Aorta (tissue), 5 donors: ENCODE measurements at regions not wholly inside any gene's neighbourhood (a gene's known extent, or its start where the extent isn't known, plus 50 kb on each side); places are given as distances from the start of the nearest gene placed in this dataset.

ENCODE experiments used
- ATAC-seq: fragments of 200-7000 bp; cut with Tn5 transposase; one replicate; pipeline ENCODE4 v1.9.1; 2022; ENCODE audit warnings: moderate library complexity; ENCODE audit not compliant: low FRiP score
- DNase-seq, 2 donors: peaks; one replicate each; pipeline ENCODE4 v3.0.0-alpha.2; 2020
- H3K27ac ChIP-seq, 2 donors: one replicate each; pipeline ENCODE4 v1.5.1; 2013; ENCODE audit warnings: low read length in 2 of 2, mild to moderate bottlenecking in 2 of 2, moderate library complexity in 2 of 2, control low read depth in 1 of 2, inconsistent platforms in 1 of 2, low read depth in 1 of 2
- H3K27me3 ChIP-seq, 2 donors: one replicate each; pipeline ENCODE4 v1.6.1; 2013; ENCODE audit warnings: control low read depth in 1 of 2, low read length in 1 of 2, mild to moderate bottlenecking in 1 of 2, moderate library complexity in 1 of 2; ENCODE audit not compliant: insufficient read depth in 2 of 2, control insufficient read depth in 1 of 2
- H3K36me3 ChIP-seq, 2 donors: one replicate each; pipeline ENCODE4 v1.6.1; 2013; ENCODE audit warnings: control low read depth in 1 of 2, low read length in 1 of 2, mild to moderate bottlenecking in 1 of 2; ENCODE audit not compliant: insufficient read depth in 2 of 2, control insufficient read depth in 1 of 2
- H3K4me1 ChIP-seq, 2 donors: one replicate each; pipeline ENCODE4 v1.6.1; 2013; ENCODE audit warnings: low read length in 2 of 2, control low read depth in 1 of 2, mild to moderate bottlenecking in 1 of 2, moderate library complexity in 1 of 2; ENCODE audit not compliant: insufficient read depth in 2 of 2, control insufficient read depth in 1 of 2
- H3K4me3 ChIP-seq, 2 donors: one replicate each; pipeline ENCODE4 v1.5.1; 2013; ENCODE audit warnings: low read length in 2 of 2, control low read depth in 1 of 2, mild to moderate bottlenecking in 1 of 2
- H3K9me3 ChIP-seq: one replicate; pipeline ENCODE4 v1.6.1; 2013; ENCODE audit warnings: mild to moderate bottlenecking, low read length; ENCODE audit not compliant: control insufficient read depth
- WGBS, 2 donors: extraction: QIAGEN DNeasy Blood & Tissue Kit; methylation state at CpG; one replicate each; pipeline ENCODE4 v1.1.7; 2013; 5-methylcytosine and 5-hydroxymethylcytosine counted together
- intact Hi-C, 2 donors: fragments of 100-400 bp; cut with DNase I; formaldehyde crosslinking; loops; one replicate each; pipeline versions ENCODE4 v1.14.2 to v1.15.0; 2022
- donor health status: healthy with polysubstance abuse.
- donor health status: Bipolar disorder and iron deficiency.
- donor health status: DM: no; HTN: no; CAD: no.
- donor health status: DM: no; HTN: no; CAD: no.
- donor health status: DM: yes; HTN: yes; CAD: no.

DNA sequence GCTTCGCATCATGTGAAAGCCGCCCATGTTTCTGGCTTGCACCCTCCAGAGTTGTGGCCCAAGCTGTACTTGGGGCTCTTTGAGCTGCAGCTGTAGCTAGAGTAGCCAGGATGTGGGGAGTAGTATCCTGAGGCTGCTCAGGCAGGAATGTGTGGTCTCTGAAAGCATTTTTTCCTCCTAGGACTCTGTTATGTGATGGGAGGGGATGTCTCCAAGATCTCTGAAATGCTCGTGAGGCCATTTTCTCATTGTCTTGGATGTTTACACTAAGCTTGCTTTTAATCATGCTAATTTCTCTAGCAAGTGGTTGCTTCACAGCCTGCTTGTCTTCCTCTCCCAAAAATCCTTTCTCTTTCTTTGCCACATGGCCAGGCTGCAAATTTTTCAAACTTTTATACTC is 687.6 kb downstream of the DCDC2C start:
- Histone ChIP-seq H3K4me3 (no peak overlapping the region), H3K27ac (no peak overlapping the region), H3K9me3 (peaks cover 6% of the 10 kb centered on the region), H3K27me3 (no peaks in the 10 kb centered on the region), H3K36me3 (no peaks in the 10 kb centered on the region), H3K4me1 (no peaks in the 10 kb centered on the region)
- DNase-seq (no peak), ATAC-seq (no peak)
- intact Hi-C loops, result no loop called here
- WGBS, 2 donors, result 80 to 82% methylated on average over 3 of the region's 3 CpGs

DNA sequence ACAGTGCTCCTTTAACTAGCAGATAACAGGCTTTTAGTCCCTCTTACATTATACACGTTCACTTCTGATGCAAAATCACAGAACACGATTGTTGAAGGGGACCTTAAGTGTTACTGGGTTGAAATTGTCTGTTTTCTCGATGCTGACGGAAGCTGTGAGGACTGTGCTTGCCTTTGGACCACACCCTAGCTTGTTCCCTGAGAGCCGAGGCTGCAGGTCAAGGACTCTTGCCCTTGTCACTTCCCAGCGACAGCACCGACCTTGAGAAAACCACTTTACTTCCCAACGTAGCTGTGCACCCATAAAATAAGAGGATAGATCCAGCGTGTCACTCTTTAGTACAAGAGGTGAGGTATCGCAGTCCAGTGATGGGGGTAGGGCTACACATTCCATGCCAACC is 701.0 kb downstream of the DCDC2C start:
- no peaks in the 10 kb centered on the region for H3K36me3 ChIP-seq
- no peak overlapping the region for H3K27ac ChIP-seq
- no peaks in the 10 kb centered on the region for H3K27me3 ChIP-seq
- intact Hi-C loops, result no loop called here
- no peak overlapping the region for H3K4me3 ChIP-seq
- 62 to 70% methylated on average over 10 of the region's 10 CpGs for WGBS, 2 donors
- DNase-seq, result no peak
- ATAC-seq, result no peak
- no peaks in the 10 kb centered on the region for H3K4me1 ChIP-seq
- H3K9me3 ChIP-seq, result peaks cover 6% of the 10 kb centered on the region

DNA sequence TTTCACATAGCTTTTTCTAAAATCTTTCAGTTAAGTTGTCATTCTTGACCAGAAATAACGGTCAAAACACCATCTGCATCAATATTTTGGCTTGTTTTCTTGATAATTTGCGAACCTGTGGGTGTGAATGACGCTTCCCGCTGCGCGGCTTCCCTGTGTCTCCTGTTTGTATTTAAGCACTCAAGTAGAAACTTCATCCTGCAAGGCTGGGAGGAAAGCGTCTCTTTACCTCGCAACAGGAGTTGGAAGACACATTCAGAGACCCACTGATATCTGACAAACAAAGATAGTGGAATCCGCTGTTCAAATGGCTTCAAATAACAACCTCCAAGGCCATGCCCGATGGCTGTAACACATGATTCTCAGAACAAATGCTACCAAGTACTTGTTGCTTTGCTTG is 704.9 kb downstream of the DCDC2C start:
- WGBS, 2 donors, result 59 to 68% methylated on average over 10 of the region's 10 CpGs
- Histone ChIP-seq H3K4me3 (no peak overlapping the region), H3K9me3 (peaks cover 5% of the 10 kb centered on the region), H3K27ac (no peak overlapping the region), H3K4me1 (no peaks in the 10 kb centered on the region), H3K27me3 (no peaks in the 10 kb centered on the region), H3K36me3 (no peaks in the 10 kb centered on the region)
- DNase-seq, result no peak
- intact Hi-C loops, result no loop called here
- no peak for ATAC-seq

DNA sequence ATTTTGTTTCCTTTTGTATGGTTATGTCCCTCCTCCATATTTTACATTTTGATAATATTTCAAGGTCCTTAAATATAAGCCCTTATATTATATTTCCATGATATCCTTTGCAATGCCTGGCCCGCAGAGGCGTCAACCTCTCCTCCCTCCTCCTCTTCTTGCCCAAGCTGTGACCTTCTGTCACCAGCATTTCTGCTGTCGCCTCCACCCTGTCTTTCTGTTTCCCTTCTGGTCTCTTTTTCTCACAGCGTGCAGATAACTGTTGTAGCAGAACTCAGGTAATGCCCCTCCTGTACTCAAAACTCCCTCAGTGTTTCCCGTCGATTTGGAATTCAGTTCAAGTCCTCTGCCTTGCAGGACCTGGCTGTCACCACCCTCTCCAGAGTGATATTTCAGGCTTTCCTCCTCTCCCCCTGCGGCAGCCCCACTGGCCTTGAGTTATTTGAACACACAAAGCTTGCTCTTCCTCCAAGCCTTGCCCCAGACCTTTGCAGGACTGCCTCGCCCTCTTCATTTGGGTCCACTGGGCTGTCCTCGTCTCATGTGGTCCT is 709.3 kb downstream of the DCDC2C start:
- ATAC-seq, result no peak
- DNase-seq, result no peak
- no peaks in the 10 kb centered on the region for H3K4me1 ChIP-seq
- peaks cover 3% of the 10 kb centered on the region for H3K9me3 ChIP-seq
- intact Hi-C loops, result no loop called here
- no peak overlapping the region for H3K4me3 ChIP-seq
- H3K27ac ChIP-seq, result no peak overlapping the region
- H3K27me3 ChIP-seq, result no peaks in the 10 kb centered on the region
- 53 to 69% methylated on average over 9 of the region's 9 CpGs for WGBS, 2 donors
- H3K36me3 ChIP-seq, result no peaks in the 10 kb centered on the region

DNA sequence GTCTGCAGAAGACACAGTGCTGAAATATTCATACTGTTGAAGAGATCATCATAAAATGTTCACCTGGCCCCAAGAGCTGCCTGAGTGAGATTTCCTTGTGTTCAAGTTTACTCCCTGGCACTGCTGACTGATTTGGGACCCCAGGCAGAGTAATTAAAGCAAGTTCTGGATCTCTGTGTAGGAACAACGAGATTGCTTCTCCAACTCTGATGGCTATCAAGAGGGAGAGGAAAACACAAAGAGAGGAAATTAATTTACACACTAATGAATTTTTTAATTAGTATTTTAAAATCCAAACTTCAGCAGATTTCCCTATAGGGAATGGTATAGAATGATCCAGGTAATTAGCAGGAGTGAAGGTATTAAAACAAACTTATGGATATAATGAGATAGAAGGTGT is 711.8 kb downstream of the DCDC2C start:
- WGBS, 2 donors, result 64 to 71% methylated on average over 1 of the region's 1 CpG
- no peak overlapping the region for H3K27ac ChIP-seq
- no peak for DNase-seq
- no peak overlapping the region for H3K4me3 ChIP-seq
- H3K9me3 ChIP-seq, result peaks cover 3% of the 10 kb centered on the region
- no peaks in the 10 kb centered on the region for H3K27me3 ChIP-seq
- H3K36me3 ChIP-seq, result no peaks in the 10 kb centered on the region
- no peaks in the 10 kb centered on the region for H3K4me1 ChIP-seq
- ATAC-seq, result no peak
- intact Hi-C loops, result no loop called here

DNA sequence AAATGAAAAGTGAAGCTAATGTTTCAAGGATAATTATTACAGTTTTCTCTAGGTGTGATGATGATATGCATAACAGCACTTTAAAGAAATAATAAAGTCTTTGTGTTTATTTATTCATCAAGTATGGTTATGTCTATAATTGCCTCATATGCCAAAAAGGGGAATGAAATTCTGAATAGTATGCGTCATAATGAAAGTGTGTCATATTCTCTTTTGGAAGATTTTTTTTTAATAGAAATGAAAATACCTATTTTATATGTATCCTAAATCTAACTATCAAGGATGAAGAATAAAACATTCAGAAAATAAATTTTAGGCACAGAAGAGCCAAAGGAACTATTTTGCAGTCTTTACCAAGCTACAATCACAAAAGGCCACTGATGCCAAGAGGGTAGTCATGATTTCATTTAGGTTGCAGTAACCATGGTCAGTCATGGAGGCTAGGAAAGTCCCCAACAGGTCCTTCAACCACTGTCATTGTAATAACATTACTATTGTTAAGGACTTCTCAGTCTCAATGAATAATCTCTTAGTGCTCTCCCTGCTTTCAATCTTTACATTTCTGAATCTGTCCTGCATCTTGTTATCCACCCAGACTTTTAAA is 712.5 kb downstream of the DCDC2C start:
- H3K27me3 ChIP-seq, result no peaks in the 10 kb centered on the region
- no peak for DNase-seq
- H3K9me3 ChIP-seq, result peaks cover 3% of the 10 kb centered on the region
- ATAC-seq, result no peak
- H3K4me1 ChIP-seq, result no peaks in the 10 kb centered on the region
- H3K36me3 ChIP-seq, result no peaks in the 10 kb centered on the region
- 90 to 96% methylated on average over 1 of the region's 1 CpG for WGBS, 2 donors
- intact Hi-C loops, result no loop called here
- H3K4me3 ChIP-seq, result no peak overlapping the region
- no peak overlapping the region for H3K27ac ChIP-seq

DNA sequence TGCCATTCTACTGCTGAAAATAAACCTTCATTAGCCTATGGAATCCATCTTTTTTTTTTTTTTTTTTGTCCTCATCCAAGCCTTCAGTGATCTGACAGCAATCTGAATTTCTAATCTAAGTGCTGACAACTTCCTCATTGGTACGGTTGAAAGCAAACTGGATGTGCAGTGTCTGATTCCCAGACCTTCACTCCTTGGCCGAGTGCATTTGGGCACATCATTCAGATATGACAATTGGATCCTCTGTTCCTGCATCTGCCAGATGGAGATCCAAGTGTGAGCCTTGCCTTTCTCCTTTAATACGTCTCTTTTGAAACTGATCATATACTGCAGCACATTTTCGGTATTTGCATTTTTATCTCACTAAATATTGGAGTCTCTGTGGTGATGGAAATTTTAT is 713.1 kb downstream of the DCDC2C start:
- intact Hi-C loops, result no loop called here
- no peak overlapping the region for H3K4me3 ChIP-seq
- H3K27ac ChIP-seq, result no peak overlapping the region
- DNase-seq (no peak), ATAC-seq (no peak)
- no peaks in the 10 kb centered on the region for H3K36me3 ChIP-seq
- H3K4me1 ChIP-seq, result no peaks in the 10 kb centered on the region
- H3K9me3 ChIP-seq, result peaks cover 3% of the 10 kb centered on the region
- no peaks in the 10 kb centered on the region for H3K27me3 ChIP-seq
- WGBS, 2 donors, result 70 to 76% methylated on average over 4 of the region's 4 CpGs

DNA sequence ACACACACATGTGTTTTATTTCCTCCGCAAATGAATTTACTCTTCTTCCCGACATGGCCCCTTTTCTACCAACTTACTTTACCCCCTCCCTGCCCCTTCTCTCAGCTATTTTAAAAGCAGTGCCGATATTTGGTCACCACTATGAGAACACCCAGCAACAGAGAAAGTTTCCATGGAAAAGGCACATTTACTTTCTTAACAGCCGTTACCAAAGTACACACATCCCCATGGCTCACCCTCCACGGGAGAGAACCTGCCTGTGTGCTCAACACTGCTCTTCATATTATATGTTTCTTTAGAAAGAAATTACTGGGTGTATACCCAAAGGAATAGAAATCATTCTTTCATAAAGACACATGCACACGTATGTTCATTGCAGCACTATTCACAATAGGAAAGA is 714.4 kb downstream of the DCDC2C start:
- no peak for ATAC-seq
- 81 to 88% methylated on average over 6 of the region's 6 CpGs for WGBS, 2 donors

DNA sequence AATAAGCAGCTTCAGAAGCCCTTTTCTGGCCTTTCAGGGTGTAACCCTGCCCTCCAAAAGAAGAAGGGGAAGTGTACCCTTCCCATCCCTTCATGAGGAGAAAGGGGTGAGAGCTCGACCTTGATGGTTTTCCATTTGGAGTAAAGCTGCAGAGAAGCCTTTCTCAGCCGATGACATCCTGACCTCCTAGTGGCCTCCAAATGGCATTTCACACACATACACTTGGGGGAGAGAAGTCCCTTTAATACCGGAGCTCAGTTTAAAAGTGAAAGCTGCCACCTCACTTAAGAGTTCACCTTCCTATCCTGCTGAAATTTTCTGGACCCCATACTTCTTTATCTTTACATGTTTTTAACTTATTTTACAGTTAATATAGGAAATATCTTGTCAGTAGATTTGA is 716.7 kb downstream of the DCDC2C start:
- Histone ChIP-seq H3K4me3 (no peak overlapping the region), H3K27me3 (no peaks in the 10 kb centered on the region), H3K36me3 (no peaks in the 10 kb centered on the region), H3K4me1 (no peaks in the 10 kb centered on the region), H3K9me3 (peaks cover 4% of the 10 kb centered on the region), H3K27ac (no peak overlapping the region)
- DNase-seq, result no peak
- WGBS, 2 donors, result 29 to 47% methylated on average over 3 of the region's 3 CpGs
- no peak for ATAC-seq
- intact Hi-C loops, result no loop called here

More for the DNA sequence above, 714.4 kb downstream of the DCDC2C start:
- Histone ChIP-seq H3K27me3 (no peaks in the 10 kb centered on the region), H3K27ac (no peak overlapping the region), H3K9me3 (peaks cover 3% of the 10 kb centered on the region), H3K4me1 (no peaks in the 10 kb centered on the region), H3K36me3 (no peaks in the 10 kb centered on the region), H3K4me3 (no peak overlapping the region)
- intact Hi-C loops, result no loop called here
- DNase-seq, result no peak
